ENCODE measurements at regions not wholly inside any gene's neighbourhood (a gene's known extent, or its start where the extent isn't known, plus 50 kb on each side); places are given as distances from the start of the nearest gene placed in this dataset.

GRCh38 chr6:12570461-12571030 is 146.0 kb upstream of the PHACTR1 start:
- Histone ChIP-seq H3K9me3 (ENCODE audit: low read depth) (no peaks in the 10 kb centered on the region), H3K79me2 (ENCODE audit: low read depth) (no peaks in the 10 kb centered on the region), H3K9ac (no peak overlapping the region), H4K20me1 (ENCODE audit: low read depth) (no peaks in the 10 kb centered on the region), H3K27me3 (no peaks in the 10 kb centered on the region), H3K36me3 (no peaks in the 10 kb centered on the region), H3K4me1 (no peaks in the 10 kb centered on the region), H3F3A (ENCODE audit: low read depth) (no peaks in the 10 kb centered on the region), H2AFZ (replicated peaks) (peak overlapping the region; percentile 38), H3K27ac (no peak overlapping the region), H3K4me3 (no peak overlapping the region), H3K4me2 (no peak overlapping the region)
- TF ChIP-seq EZH2 (IDR thresholded peaks at IDR 0.05) (no peak), EZH2phosphoT487 (IDR thresholded peaks at IDR 0.05) (no peak), CTCF (IDR thresholded peaks at IDR 0.05) (no peak)
- Mint-ChIP-seq H3K4me3 (no peak overlapping the region), H3K27me3 (ENCODE audit: insufficient read depth, low read depth) (no peaks in the 10 kb centered on the region), H3K9me3 (no peaks in the 10 kb centered on the region), H3K27ac (no peak overlapping the region), H3K4me1 (peaks cover 8% of the 10 kb centered on the region), H3K36me3 (no peaks in the 10 kb centered on the region)
- no peak for DNase-seq (ENCODE audit: low spot score)

GRCh38 chr6:12572896-12573827 is 143.4 kb upstream of the PHACTR1 start:
- H3K4me1 ChIP-seq: no peaks in the 10 kb centered on the region
- DNase-seq (ENCODE audit: low spot score): no peak
- no peaks in the 10 kb centered on the region for H3K36me3 Mint-ChIP-seq
- H3K27me3 Mint-ChIP-seq (ENCODE audit: insufficient read depth, low read depth): no peaks in the 10 kb centered on the region
- H3K79me2 ChIP-seq (ENCODE audit: low read depth): no peaks in the 10 kb centered on the region
- no peaks in the 10 kb centered on the region for H3K36me3 ChIP-seq
- H2AFZ ChIP-seq (replicated peaks): peak overlapping the region; percentile 63
- H3K9me3 ChIP-seq (ENCODE audit: low read depth): no peaks in the 10 kb centered on the region
- no peaks in the 10 kb centered on the region for H3F3A ChIP-seq (ENCODE audit: low read depth)
- H3K4me3 Mint-ChIP-seq: no peak overlapping the region
- H3K4me2 ChIP-seq: no peak overlapping the region
- H3K4me3 ChIP-seq: no peak overlapping the region
- TF ChIP-seq CTCF (IDR thresholded peaks at IDR 0.05): no peak
- TF ChIP-seq EZH2 (IDR thresholded peaks at IDR 0.05): no peak
- TF ChIP-seq EZH2phosphoT487 (IDR thresholded peaks at IDR 0.05): no peak
- H3K27me3 ChIP-seq: no peaks in the 10 kb centered on the region
- no peak overlapping the region for H3K9ac ChIP-seq
- H3K9me3 Mint-ChIP-seq: no peaks in the 10 kb centered on the region
- H3K4me1 Mint-ChIP-seq: peaks cover 10% of the 10 kb centered on the region
- no peaks in the 10 kb centered on the region for H4K20me1 ChIP-seq (ENCODE audit: low read depth)
- H3K27ac ChIP-seq: no peak overlapping the region
- H3K27ac Mint-ChIP-seq: no peak overlapping the region

GRCh38 chr6:12575961-12576360 is 140.6 kb upstream of the PHACTR1 start:
- no peaks in the 10 kb centered on the region for H3K9me3 ChIP-seq (ENCODE audit: low read depth)
- H3K9me3 Mint-ChIP-seq: no peaks in the 10 kb centered on the region
- H3K4me1 ChIP-seq: no peaks in the 10 kb centered on the region
- no peaks in the 10 kb centered on the region for H3F3A ChIP-seq (ENCODE audit: low read depth)
- H3K4me2 ChIP-seq: no peak overlapping the region
- H2AFZ ChIP-seq (replicated peaks): no peak overlapping the region
- no peaks in the 10 kb centered on the region for H3K27me3 ChIP-seq
- H3K27ac Mint-ChIP-seq: no peak overlapping the region
- no peaks in the 10 kb centered on the region for H3K79me2 ChIP-seq (ENCODE audit: low read depth)
- TF ChIP-seq EZH2 (IDR thresholded peaks at IDR 0.05) (no peak), EZH2phosphoT487 (IDR thresholded peaks at IDR 0.05) (no peak), CTCF (IDR thresholded peaks at IDR 0.05) (no peak)
- H4K20me1 ChIP-seq (ENCODE audit: low read depth): no peaks in the 10 kb centered on the region
- no peak for DNase-seq (ENCODE audit: low spot score)
- no peak overlapping the region for H3K4me3 ChIP-seq
- H3K4me3 Mint-ChIP-seq: no peak overlapping the region
- no peaks in the 10 kb centered on the region for H3K36me3 ChIP-seq
- H3K9ac ChIP-seq: no peak overlapping the region
- peaks cover 10% of the 10 kb centered on the region for H3K4me1 Mint-ChIP-seq
- no peaks in the 10 kb centered on the region for H3K27me3 Mint-ChIP-seq (ENCODE audit: insufficient read depth, low read depth)
- no peak overlapping the region for H3K27ac ChIP-seq
- H3K36me3 Mint-ChIP-seq: no peaks in the 10 kb centered on the region
